Smooth muscle cell (in vitro differentiated cells): ENCODE measurements at regions not wholly inside any gene's neighbourhood (a gene's known extent, or its start where the extent isn't known, plus 50 kb on each side); places are given as distances from the start of the nearest gene placed in this dataset.

Source experiments
- DNase-seq: peaks from one replicate; lab custom pipeline; 2025; ENCODE audit not compliant: unreplicated experiment; lab: John Stamatoyannopoulos, UW
- H2AFZ ChIP-seq: fragments of 200-600 bp; sonication (generic); 2 replicates; pipeline ENCODE4 v1.6.0; 2016; ENCODE audit warnings: antibody characterized with exemption, low read depth, mild to moderate bottlenecking
- H3F3A ChIP-seq: fragments of 200-600 bp; sonication (generic); 2 replicates; pipeline ENCODE4 v1.6.0; 2017; ENCODE audit warnings: antibody characterized with exemption, low read depth
- H3K27ac ChIP-seq: fragments of 200-600 bp; sonication (generic); 2 replicates; pipeline ENCODE4 v1.5.1; 2016; ENCODE audit warnings: low read depth, mild to moderate bottlenecking
- H3K27me3 ChIP-seq: fragments of 200-600 bp; sonication (generic); 2 replicates; pipeline ENCODE4 v1.6.1; 2016; ENCODE audit warnings: low read depth, mild to moderate bottlenecking
- H3K36me3 ChIP-seq: fragments of 200-600 bp; sonication (generic); 2 replicates; pipeline ENCODE4 v1.5.1; 2016; ENCODE audit warnings: low read depth
- H3K4me1 ChIP-seq: fragments of 200-600 bp; sonication (generic); 2 replicates; pipeline ENCODE4 v1.5.1; 2016; ENCODE audit warnings: low read depth
- H3K4me2 ChIP-seq: fragments of 200-600 bp; sonication (generic); 2 replicates; pipeline ENCODE4 v1.6.0; 2016; ENCODE audit warnings: mild to moderate bottlenecking
- H3K4me3 ChIP-seq: fragments of 200-600 bp; sonication (generic); 2 replicates; pipeline ENCODE4 v1.5.1; 2016; ENCODE audit warnings: mild to moderate bottlenecking
- H3K79me2 ChIP-seq: fragments of 200-600 bp; sonication (generic); 2 replicates; pipeline ENCODE4 v1.6.0; 2016; ENCODE audit warnings: low read depth, mild to moderate bottlenecking
- H3K9ac ChIP-seq: fragments of 200-600 bp; sonication (generic); 2 replicates; pipeline ENCODE4 v1.6.0; 2016; ENCODE audit warnings: low read depth
- H3K9me3 ChIP-seq: fragments of 200-600 bp; sonication (generic); replicated peaks from 2 replicates; pipeline ENCODE4 v1.5.1; 2016; ENCODE audit warnings: low read depth
- H4K20me1 ChIP-seq: fragments of 200-600 bp; sonication (generic); 2 replicates; pipeline ENCODE4 v1.6.0; 2016; ENCODE audit warnings: low read depth
- CTCF ChIP-seq: fragments of 200-600 bp; sonication (generic); IDR thresholded peaks from 2 replicates; pipeline ENCODE4 v1.5.1; 2017; ENCODE audit warnings: borderline replicate concordance, mild to moderate bottlenecking, antibody characterized with exemption; ENCODE audit not compliant: insufficient read depth, poor library complexity, severe bottlenecking
- WGBS: methylation state at CpG from one replicate; pipeline ENCODE4 v1.1.7; 2016; ENCODE audit warnings: low lambda C conversion rate; 5-methylcytosine and 5-hydroxymethylcytosine counted together

DNA sequence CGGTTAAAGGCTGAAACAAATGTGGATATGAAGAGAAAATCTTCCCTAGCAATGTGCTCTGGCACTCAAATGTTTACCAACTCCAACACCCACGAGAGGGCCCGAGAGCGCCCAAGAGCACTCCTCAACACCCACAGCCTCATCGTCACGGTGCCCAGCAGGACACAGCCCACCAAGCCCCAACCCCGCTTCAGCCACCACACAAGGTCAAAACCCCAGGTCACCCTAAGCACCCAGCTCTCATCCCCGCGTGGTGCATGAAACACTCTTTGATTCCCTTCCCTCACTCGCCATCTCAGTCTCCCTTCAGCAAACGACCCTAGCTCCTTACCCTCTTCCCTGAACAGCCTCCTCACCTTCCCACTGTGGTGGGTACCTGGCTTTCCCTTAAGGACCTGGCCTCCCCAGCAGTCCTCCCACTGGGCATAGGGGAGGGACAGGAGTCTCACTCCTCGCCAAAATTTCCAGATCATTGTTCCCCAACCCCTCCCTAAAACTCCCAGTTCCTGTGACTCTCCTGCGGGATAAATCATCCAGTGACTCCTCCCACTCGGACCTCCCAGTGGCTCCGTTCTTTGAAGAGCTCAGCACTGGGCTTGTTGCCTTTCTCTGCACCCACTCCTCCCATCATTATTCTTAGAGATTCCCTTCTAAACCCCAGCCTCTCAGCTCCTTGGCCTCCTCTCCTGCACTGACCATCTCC lies 170.4 kb upstream of the SYT6 start:
- Histone ChIP-seq H3K9ac (no peak overlapping the region), H3F3A (peaks cover 13% of the 10 kb centered on the region), H3K4me1 (peaks cover 10% of the 10 kb centered on the region), H3K27ac (no peak overlapping the region), H3K36me3 (no peaks in the 10 kb centered on the region), H3K4me3 (no peak overlapping the region), H2AFZ (no peak overlapping the region), H3K9me3 (no peaks in the 10 kb centered on the region), H3K4me2 (no peak overlapping the region), H3K79me2 (no peaks in the 10 kb centered on the region), H4K20me1 (no peaks in the 10 kb centered on the region), H3K27me3 (no peaks in the 10 kb centered on the region)
- no peak for TF ChIP-seq CTCF
- no peak for DNase-seq
- 89% methylated on average over 13 of the region's 15 CpGs for WGBS

DNA sequence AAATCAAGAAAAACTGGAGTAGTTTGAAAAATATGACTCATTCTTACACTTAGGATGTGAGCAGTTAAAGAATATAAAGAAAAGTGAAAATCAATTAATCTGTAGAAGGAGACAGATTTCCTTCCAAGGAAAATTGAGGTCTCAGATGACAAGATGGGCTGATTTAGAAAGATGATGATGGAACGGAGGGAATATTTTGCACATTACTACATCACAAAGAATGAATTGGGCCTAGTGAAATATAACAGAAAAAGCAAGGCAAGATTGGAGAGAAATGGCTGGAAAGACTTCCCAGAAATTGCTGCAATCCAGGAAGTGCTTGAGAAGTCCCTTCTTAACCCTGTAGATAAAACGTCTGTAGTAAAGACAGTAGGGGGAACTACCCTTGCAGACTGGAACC lies 169.1 kb upstream of the SYT6 start:
- no peaks in the 10 kb centered on the region for H3K27me3 ChIP-seq
- no peak overlapping the region for H3K27ac ChIP-seq
- H3K4me1 ChIP-seq: peaks cover 10% of the 10 kb centered on the region
- H3K9me3 ChIP-seq: no peaks in the 10 kb centered on the region
- no peak overlapping the region for H3K4me2 ChIP-seq
- no peak for TF ChIP-seq CTCF
- no peaks in the 10 kb centered on the region for H3K36me3 ChIP-seq
- no peak overlapping the region for H3K9ac ChIP-seq
- H4K20me1 ChIP-seq: no peaks in the 10 kb centered on the region
- peaks cover 14% of the 10 kb centered on the region for H3F3A ChIP-seq
- 43% methylated on average over 2 of the region's 2 CpGs for WGBS
- H2AFZ ChIP-seq: no peak overlapping the region
- H3K79me2 ChIP-seq: no peaks in the 10 kb centered on the region
- H3K4me3 ChIP-seq: no peak overlapping the region
- DNase-seq: no peak

- WGBS: 71% methylated on average over 3 of the region's 3 CpGs
- TF ChIP-seq CTCF: no peak
- Histone ChIP-seq H3K9ac (no peak overlapping the region), H3K27ac (no peak overlapping the region), H3K4me1 (peaks cover 10% of the 10 kb centered on the region), H3K4me3 (no peak overlapping the region), H3K36me3 (no peaks in the 10 kb centered on the region), H3K79me2 (no peaks in the 10 kb centered on the region), H3K9me3 (no peaks in the 10 kb centered on the region), H2AFZ (no peak overlapping the region), H4K20me1 (no peaks in the 10 kb centered on the region), H3K27me3 (no peaks in the 10 kb centered on the region), H3F3A (peaks cover 14% of the 10 kb centered on the region), H3K4me2 (no peak overlapping the region)
- no peak for DNase-seq
These were observed 168.5 kb upstream of the SYT6 start for GRCh38 chr1:114322207-114322606.

- Histone ChIP-seq H4K20me1 (no peaks in the 10 kb centered on the region), H3K4me1 (peaks cover 10% of the 10 kb centered on the region), H3K9ac (no peak overlapping the region), H3F3A (peaks cover 14% of the 10 kb centered on the region), H3K4me2 (peak overlapping the region; percentile 68), H3K36me3 (no peaks in the 10 kb centered on the region), H3K4me3 (no peak overlapping the region), H3K9me3 (no peaks in the 10 kb centered on the region), H3K27me3 (no peaks in the 10 kb centered on the region), H2AFZ (no peak overlapping the region), H3K27ac (peak overlapping the region; percentile 80), H3K79me2 (no peaks in the 10 kb centered on the region)
- no peak for DNase-seq
- no peak for TF ChIP-seq CTCF
These were observed 166.9 kb upstream of the SYT6 start for GRCh38 chr1:114320586-114320985.
